GM19193 (cell line): ENCODE measurements at regions not wholly inside any gene's neighbourhood (a gene's known extent, or its start where the extent isn't known, plus 50 kb on each side); places are given as distances from the start of the nearest gene placed in this dataset.
A peak's percentile ranks its signal among the peaks of the same experiment; 100 is the strongest.

Experiments
- POLR2A ChIP-seq: IDR thresholded peaks from 4 replicates; pipeline ENCODE4 v1.6.1; 2011; ENCODE audit not compliant: insufficient read depth, insufficient read length; ENCODE audit errors: extremely low read depth

DNA sequence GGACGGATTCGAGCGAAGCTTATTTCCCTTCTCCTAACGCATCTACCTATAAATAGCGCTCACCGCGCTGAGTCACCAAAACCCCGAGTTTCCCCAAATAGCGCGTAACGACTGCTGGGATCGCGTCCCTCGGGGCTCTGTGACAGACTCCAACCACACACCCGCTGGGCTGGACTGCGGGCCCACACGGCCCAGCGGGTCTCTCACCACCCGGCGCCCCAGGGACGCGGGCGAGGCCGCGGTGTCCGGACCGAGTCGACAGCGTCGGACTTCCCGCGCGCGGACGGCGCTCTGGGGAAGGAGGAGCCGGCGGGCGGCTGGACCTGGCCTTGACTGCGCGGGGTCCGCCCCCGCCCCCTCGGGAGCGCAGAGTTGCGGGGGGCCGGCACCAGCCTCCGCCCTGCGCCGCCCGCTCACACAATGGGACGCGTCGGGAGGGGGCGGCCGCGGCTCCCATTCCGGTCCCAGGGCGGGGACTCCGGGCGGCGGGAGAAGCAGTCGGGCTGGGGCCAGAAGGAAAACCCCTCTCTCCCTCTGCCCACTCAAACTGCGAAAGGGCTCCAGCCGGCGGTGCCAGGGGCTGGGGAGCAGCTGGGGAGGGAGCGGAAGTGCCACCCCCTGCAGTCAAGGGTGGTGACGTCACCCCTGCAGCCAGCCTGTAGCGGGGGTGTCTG is 108.8 kb downstream of the KCNRG start:
- TF ChIP-seq POLR2A = peak; percentile 56

DNA sequence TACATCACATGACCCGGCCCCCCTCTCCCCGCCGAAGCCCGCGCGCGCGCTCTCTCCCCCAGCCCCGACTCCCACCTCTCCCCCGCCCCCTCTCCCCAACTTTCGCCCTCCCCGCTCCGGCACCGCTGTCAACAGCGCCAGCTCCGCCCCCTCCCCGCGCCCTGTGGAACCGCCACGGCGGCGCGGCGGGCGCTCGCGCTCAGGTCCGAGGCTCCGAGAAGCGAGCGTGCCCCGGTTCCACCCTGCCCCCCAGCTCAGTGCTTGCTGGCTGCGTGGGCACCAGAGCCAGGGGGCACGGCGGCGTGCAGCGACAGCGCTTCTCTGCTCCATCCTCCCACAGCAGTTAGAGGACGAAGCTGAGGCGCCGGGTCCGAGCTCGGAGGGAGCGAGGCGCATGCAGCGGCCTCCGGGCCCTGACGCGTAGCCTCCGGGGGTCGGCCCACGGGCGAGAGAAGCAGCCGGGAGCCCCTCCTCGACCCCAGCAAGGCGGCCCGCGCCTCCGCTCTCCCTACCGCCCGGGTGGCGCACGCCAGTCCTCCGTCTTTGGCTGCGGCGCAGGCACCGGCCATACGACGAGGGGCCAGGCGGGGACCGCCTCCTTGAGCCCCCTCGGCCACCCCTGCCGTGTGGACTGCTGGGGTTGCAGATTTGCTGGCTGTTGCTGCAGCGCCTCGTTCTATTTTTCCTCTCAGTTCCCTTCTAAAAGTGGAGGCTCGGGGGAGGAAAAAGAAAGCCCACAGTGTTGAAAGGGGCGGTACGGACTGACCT is 109.5 kb downstream of the KCNRG start:
- TF ChIP-seq POLR2A = no peak

DNA sequence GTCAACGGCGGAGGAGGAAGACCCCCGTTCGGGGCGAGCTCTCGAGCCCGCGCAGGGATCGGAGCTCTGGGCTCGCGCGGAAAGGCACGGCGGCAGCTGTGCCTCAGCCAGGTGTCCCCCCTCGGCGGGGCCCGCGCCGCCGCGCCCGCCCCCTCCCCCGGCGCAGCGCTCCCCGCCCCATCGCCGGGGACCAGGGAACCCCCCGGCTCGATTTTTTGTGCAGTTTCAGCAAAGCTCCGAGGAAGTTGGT is 110.0 kb downstream of the KCNRG start:
- TF ChIP-seq POLR2A = no peak

DNA sequence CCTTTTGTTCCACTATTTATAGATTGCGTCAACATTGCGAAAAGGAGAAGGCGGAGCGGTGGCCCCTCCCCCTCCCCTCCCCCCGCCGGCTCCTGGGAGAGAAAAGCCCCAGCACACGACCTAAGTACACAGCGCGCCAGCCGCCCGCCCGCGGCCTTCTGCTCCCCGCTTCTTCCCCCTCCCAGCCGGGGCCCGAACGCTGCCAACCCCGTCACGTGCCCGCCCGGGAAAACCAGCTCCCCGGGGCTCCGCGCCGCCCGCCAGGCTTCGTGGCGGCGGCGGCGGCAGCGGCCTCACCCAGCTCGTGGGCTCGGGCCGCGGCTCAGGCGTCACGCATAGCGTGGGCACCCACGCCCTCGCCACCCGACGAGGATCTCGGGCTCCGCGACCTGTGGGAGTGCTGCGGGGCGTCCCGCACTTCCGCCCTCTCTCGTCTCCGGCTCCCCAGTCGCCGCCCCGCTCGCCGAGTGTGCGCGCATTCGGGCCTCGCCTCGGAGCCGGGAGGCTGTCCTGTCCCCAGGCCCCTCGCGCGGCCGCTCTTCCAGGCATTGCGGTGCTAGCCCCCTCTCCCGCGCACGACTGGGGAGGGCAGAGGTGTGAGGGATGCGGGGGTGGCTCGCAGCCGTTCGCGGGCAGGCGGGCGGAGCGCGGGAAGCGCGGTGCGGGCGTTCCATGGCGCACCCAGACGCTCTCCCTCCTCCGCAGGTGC is 110.5 kb downstream of the KCNRG start:
- TF ChIP-seq POLR2A = no peak

GRCh38 chr13:50126263-50126992 is 111.2 kb downstream of the KCNRG start:
- no peak for TF ChIP-seq POLR2A

- no peak for TF ChIP-seq POLR2A
Observed at GRCh38 chr13:50126993-50127725, 111.9 kb downstream of the KCNRG start.

- TF ChIP-seq POLR2A = no peak
Observed at GRCh38 chr13:50127726-50128291, 112.6 kb downstream of the KCNRG start.

DNA sequence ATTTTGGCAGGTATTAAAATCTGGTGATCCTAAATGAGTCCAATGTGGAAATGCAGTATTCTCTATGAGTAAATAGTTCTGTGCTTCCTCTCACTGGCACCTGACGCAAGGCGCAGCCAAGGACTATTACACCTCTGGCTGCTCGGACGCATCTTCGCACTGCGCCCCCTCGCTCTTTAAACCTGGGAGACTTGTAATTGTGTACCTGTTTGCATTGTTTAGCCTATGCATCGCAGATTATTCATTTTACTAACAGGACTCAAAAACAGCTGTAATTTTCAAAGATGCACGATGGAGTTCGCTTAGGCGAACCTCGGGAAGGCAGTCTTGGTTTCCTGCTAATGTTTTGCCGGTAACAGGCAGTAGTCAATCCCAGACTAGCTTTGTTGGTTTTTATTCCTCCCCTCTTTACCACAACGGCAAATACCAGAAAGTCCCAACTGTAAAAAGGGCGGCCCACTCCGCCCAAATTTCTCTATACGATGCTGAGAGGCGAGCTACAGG is 113.2 kb downstream of the KCNRG start:
- no peak for TF ChIP-seq POLR2A

- no peak for TF ChIP-seq POLR2A
Observed at GRCh38 chr13:50129081-50129705, 113.9 kb downstream of the KCNRG start.

- TF ChIP-seq POLR2A = no peak
Observed at GRCh38 chr13:50129706-50130122, 114.5 kb downstream of the KCNRG start.

DNA sequence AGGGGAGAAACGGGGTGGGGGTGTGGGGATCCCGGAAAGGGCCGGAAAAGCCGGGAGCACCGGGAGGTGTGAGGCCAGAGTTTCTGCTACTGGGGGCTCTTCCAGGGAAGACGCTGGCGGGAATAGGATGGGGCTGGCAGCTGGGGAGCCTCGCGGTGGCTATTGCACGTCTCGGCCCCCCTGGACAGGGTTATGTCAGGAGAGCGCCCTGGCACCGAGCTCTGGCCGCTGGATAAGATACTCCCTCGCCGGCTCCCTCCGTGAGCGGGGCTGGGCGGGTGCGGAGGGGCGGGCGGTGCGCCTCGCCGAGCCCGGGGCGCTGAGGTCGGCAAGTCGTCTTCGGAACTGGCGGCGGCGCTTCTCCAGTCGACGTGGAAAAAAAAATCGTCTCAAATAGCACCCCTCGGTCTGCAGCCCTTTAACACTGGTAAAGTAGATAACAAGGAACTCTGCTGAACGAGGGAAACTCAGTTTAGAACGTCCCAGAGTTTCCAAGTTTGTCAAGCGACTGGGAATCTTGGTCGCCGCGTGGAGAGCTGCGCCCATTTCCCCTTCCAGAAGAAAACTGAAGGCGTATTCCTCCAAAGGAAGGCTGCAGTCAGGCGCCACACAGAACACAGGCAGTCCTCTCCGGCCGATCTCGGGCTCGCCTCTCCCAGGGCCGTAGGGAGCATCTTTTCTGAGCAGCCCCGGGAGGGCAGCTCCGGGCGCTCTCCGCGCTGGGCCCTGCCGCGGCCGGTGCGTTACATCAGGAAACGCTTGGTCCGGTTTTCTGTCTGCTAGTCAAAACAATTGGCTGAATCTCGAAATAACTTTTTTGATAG is 115.1 kb downstream of the KCNRG start:
- TF ChIP-seq POLR2A = no peak

DNA sequence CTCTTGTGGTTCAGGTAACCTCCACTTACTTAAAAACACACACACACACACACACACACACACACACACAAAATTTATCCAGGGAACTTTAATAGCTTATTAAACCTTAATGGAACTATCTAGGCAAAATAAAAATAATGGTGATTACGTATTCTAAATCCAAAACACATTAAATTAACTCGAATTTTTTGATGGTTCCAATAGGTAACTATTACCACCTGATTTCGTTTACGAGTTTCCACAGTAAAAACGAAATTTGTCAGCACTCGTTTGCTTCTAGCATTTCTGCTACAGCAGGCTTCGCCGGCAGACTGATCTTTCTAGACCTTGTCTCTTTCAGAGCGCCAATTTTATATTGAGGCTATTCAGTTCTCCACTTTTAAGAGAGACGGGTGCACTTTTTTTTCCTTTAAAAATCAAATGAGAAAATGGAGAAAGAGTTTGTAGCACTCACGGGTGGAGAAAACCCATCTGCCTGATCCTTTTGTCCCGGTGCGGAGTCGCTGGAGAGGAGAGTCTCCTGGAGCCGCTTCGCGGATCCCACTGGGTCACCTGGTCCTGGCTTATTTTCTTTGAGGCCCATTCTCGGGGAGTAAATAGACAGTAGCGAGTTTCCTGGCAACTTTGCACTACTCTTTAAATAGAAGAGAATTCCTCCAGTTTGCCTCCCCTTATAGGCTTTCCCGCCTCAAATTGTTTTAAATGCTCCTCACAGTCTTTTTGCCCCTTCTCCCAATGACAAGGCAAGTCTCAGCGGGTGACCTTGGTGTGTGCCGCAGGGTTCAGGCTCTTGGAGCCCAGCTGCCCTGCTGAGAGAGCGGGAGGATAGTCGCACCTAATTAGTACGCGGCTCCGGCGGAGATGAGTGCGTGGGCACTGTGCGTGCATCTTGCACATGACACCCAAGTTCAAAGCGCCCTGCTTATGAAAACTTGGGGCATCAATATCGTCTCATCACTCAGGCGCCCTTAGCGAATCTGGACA is 117.0 kb downstream of the KCNRG start:
- TF ChIP-seq POLR2A = no peak

- no peak for TF ChIP-seq POLR2A
Observed at GRCh38 chr13:50132904-50133357, 117.7 kb downstream of the KCNRG start.
